Kidney glomerular epithelial cell (primary cell): ENCODE measurements at regions not wholly inside any gene's neighbourhood (a gene's known extent, or its start where the extent isn't known, plus 50 kb on each side); places are given as distances from the start of the nearest gene placed in this dataset.
"Not testable (repeated sequence)": the region's sequence is repeated elsewhere in the genome, so short reads cannot be mapped to it uniquely, and the experiment has no call there.

Experiments used
- DNase-seq: peaks from one replicate; lab custom pipeline; 2025; lab: John Stamatoyannopoulos, UW

- no peak for DNase-seq
Observed at GRCh38 chr7:65800890-65801341, 72.0 kb upstream of the VKORC1L1 start.

DNA sequence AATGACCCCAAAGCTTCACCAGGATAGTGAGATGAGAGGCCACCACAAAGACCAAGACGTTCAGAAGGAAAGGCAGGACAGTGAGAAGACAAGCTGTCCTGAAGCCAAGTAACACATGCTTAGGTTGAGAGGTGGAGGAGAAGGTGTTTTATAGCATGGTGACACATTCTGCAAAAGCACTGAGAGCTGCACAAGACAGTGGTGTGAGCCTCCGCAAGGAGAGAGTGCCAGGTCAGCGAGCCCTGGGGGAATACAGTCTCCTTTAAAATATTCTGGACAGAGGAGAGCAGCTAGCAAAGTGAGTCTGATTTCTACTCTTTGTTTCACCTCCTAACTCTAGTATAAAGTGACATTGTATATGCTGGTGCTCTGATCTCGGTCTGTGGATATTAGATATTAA is 68.0 kb upstream of the VKORC1L1 start:
- DNase-seq: no peak

- not testable (repeated sequence) for DNase-seq
Observed at GRCh38 chr7:65807067-65807466, 65.8 kb upstream of the VKORC1L1 start.

DNA sequence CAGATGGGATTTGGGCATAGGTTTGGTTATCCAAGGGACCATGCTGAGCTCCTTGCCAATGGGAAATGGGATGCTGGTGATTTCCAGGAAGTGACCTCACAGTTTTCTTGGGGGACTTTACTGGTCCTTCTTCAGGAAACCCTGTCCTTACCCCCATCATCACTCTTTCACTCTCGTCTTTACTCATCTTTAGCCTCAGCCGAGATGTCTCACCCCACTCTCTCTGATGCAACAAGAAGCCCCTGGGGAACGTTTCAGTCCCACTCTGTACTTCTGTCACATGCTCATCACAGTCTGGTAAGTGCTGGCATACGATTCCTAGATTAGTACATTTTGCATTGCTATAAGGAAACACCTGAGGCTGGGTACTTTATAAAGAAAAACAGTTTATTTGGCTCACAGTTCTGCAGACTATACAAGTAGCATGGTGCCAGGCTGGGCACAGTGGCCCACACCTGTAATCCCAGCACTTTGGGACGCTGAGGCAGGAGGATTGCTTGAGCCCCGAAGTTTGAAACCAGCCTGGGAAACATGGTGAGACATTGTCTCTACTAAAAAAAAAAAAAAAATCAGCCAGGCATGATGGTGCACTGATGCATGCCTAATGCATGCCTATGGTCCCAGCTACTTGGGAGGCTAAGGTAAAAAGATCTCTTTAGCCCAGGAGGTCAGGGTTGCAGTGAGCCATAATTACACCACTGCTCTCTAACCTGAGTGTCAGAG is 63.5 kb upstream of the VKORC1L1 start:
- DNase-seq: no peak

DNA sequence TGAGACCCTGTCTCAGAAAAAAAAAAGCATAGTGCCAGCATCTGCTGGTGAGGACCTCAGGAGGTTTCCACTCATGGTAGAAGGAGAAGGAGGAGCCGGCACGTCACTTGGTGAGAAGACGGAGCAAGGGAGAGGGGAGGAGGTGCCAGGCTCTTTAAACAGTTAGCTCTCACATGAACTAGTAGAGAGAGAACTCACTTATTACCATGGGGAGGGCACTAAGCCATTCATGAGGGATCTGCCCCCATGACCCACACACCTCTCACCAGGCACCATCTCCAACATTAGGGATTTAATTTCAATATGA is 62.9 kb upstream of the VKORC1L1 start:
- no peak for DNase-seq

- no peak for DNase-seq
Observed at GRCh38 chr7:65812281-65812680, 60.6 kb upstream of the VKORC1L1 start.

DNA sequence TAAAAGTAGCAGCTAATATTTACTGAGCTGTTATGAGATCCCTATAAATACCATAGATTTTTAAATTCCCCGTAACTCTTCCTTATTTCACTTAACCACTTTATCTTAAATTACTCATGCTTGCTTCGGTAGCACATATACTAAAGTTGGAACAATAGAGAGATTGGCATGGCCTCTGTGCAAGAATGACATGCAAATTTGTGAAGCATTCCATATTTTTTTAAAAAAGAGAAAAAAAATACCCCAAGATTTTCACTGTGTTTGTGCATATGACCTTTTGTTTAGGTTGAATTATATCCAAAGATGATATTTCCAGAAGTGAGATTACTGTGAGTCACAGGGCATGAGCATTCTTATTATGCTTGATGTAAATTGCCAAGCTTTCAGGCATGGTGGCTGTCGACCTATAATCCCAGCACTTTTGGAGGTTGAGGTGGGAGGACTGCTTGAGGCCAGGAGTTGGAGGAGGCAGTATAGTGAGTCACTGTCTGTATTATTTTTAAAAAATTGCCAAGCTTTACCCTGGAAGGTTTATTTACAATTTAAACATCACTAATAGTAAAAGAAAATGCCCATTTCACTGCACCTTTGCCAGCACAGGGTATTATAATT is 58.2 kb upstream of the VKORC1L1 start:
- not testable (repeated sequence) for DNase-seq

DNA sequence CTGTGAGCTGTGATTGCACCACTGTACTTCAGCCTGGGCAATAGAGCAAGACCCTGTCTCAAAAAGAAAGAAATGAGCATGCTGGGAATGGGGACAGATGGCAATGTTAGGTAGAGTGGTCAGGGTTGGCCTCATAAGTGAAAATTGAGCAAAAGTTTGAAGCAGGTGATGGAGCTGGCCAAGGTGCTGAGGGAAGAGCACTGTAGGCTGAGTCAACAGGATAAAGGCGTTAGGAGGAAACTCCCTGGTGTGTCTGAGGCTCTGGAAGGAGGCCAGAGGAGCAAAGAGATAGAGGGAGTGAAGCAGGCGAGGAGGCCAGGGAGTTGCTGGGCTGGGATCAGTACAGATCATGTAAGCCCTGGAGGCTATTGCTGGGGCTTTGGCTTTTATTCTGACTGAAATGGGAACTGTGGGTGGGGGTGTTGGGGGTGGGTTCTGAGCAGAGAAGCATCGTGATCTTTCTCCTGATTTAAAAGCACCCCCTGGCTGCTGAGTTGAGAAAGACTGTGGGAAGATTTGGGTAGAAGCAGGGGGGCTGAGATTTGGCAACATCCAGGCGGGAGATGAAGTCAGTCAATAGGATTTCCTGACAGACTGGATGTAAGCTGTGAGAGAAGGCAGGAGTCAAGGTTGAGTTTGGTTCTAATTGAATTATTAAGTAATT is 52.5 kb upstream of the VKORC1L1 start:
- DNase-seq: no peak
